22Rv1 (cell line): ENCODE measurements at regions not wholly inside any gene's neighbourhood (a gene's known extent, or its start where the extent isn't known, plus 50 kb on each side); places are given as distances from the start of the nearest gene placed in this dataset.

ENCODE experiments used
- CTCF ChIP-seq: fragments of 450-650 bp; IDR thresholded peaks from 2 replicates; pipeline ENCODE4 v1.5.1; 2017; ENCODE audit warnings: mild to moderate bottlenecking
- ZFX ChIP-seq: fragments of 450-650 bp; IDR thresholded peaks from 2 replicates; pipeline ENCODE4 v1.6.1; 2017; ENCODE audit warnings: antibody characterized with exemption, borderline replicate concordance

DNA sequence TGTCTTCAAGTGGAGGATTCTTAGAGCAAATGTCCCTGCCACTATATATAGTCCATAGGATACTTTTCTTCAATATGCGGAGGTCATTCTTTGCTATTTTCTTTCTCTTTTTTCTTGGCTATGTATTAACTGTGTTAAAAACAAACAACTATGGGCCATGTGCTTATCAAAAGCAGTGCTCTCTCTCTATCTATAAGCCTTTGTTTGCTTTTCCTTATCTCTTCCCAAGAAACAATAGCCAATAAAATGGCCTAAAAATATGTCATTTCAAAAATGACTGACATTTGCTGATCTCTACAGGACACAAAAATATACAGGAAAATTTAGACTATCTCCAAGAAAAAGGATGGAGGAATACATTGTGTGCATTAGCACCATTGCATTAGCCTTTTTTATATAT, 212.1 kb downstream of the MAF start:
- TF ChIP-seq CTCF (no peak), ZFX (no peak)
